Midbrain (tissue), 1 donor: ENCODE measurements at regions not wholly inside any gene's neighbourhood (a gene's known extent, or its start where the extent isn't known, plus 50 kb on each side); places are given as distances from the start of the nearest gene placed in this dataset.

Experiments
- DNase-seq: peaks from one replicate; lab custom pipeline; 2025; lab: John Stamatoyannopoulos, UW

DNA sequence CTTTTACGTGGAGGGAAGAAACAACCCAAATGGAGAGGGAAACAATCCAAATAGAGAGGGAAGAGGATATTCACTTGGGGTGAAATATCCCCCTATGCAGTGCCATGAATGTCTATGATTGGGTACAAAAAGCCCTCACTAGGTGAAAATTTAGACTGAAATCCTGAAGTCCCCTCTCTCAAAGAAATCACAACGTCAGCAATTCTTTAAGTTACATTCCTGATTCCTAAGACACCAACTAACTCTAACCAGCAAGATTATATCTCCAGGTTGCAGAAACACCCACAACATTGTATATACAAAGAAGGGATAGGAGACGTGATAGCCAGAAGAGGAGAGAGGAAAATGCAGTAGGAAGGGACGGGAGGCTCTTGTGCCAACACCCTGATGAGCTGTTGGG, 374.3 kb downstream of the DCAF12L2 start:
- DNase-seq = no peak

DNA sequence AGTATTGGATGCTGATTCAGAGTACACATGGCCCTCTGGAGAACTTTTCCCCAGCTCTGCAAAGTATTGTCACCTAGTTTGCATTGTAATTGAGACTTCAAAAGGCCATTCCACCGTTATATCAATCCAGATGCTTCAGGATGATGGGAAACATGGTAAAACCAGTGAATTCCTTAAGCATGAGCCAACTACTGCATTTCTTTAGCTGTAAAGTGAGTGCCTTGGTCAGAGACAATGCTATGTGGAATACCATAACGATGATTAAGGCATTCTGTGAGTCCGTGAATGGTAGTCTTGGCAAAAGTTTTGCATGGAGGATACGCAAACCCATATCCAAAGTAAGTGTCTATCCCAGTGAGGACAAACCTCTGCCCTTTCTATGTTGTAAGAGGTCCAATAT, 355.2 kb downstream of the DCAF12L2 start:
- DNase-seq = no peak

DNA sequence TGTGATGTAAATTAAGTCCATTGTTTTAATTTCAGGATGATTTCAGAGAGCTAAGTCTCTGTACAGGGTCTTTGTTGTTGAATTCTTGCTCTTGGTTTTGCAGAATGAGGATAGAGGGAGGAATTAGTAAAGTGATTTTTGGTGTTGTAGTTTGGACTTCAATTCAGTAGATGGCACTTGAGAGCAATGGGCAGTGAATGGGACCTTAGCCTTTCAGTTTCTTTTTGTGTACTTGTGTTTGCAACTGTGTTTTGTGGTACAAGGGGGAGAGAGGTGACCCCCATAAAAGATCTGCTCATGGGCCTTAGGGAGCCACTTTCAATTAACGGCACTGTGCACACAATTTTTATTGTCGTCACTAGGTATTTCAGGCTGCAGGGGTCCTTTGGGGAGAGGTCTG, 340.0 kb downstream of the DCAF12L2 start:
- no peak for DNase-seq

DNA sequence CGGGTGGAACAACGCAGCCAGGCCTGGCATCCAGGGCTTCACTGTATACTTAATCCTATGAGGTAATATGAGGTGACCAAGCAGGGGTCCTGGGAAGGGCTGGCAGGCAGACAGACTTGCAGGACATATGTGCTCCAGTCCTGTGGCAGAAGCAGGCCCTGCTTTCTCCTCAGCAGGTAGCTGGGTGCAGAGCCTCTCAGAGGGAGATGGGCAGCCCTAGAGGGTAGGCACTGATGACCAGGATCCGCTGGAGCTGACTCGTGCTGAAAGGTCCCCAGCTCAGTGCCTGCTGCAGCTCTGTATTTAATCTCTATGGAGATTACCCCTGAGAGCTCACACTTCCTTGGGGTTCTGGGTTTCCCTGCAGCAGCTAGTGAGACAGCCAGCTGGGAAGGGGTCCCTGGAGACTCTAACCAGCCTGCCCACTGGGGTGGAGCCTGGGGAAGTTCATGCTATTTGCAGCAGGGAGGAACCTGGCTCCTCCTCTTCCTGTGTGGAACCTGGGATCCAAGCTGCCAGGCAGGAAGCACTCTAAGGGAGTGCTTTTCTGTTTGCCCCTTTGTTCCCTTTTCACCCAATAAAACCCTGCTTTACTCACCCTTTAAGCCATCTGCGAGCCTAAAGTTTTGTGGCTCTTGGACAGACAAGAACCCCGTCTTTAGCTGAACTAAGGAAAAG, 339.2 kb downstream of the DCAF12L2 start:
- no peak for DNase-seq

DNA sequence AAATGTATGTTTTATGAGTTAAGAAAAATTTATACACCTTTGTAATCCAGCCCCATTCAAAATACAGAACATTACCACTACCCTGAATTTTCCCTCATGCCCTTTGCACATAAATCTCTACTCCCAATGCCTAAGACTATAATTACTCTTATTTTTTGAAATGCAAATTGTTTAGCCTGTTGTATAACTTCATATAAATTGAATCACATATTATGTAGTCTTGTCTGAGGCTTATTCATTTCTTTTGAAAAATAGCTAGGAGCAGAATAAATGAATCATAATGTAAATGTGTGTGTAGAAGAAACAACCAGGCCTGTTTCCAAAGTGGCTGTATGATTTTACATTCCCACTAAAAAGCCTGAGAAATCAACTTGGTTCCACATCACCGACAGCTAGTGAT, 319.8 kb downstream of the DCAF12L2 start:
- DNase-seq = no peak

DNA sequence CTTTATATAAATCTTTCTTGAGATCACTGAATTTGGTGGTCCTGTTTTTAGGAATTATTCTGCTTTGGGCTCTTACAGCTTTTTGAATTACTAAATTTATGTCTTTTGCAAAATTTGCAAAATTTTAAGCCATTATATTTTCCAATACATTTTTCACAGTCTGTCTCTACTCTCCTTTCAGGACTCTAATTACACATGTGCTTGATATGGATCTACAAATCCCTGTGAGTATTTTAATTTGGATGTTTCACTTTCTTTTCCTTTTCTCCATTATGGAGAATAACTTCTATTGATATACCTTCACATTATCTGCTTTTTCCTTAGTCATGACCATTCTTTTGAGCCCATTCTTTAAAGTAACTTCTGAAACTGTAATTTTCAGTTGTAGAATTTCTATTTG, 315.4 kb downstream of the DCAF12L2 start:
- DNase-seq = no peak

DNA sequence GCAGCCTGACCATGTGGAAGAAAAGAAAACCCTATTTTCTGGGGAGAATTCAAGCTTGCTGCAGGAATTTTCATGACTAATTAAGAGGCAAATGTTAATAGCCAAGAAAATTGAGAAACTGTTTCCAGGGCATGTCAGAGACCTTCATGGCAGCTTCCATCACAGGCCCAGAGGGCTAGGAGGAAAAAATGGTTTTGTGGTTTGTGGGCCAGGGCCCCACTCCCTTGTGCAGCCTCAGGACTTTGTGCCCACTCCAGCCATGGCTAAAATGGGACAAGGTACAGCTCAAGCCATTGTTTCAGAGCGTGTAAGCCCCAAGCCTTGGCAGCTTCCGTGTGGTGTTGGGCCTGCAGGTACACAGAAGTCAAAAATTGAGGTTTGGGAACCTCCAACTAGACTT, 282.9 kb downstream of the DCAF12L2 start:
- DNase-seq = no peak

DNA sequence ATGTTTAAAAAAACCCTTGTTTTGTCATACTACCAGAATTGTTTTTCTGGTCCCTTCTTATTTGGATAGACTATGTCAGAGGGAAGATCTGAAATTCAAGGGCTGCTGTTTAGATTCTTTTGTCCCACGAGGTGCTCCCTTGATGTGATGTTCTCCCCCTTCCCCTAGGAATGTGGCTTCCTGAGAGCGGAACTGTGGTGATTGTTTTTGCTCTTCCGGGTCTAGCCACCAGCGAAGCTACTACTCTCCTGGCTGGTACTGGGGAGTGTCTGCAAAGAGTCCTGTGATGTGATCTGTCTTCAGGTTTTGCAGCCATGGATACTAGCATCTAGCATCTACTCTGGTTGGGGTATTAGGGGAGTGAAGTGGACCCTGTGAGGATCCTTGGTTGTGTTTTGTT, 271.1 kb downstream of the DCAF12L2 start:
- no peak for DNase-seq

DNA sequence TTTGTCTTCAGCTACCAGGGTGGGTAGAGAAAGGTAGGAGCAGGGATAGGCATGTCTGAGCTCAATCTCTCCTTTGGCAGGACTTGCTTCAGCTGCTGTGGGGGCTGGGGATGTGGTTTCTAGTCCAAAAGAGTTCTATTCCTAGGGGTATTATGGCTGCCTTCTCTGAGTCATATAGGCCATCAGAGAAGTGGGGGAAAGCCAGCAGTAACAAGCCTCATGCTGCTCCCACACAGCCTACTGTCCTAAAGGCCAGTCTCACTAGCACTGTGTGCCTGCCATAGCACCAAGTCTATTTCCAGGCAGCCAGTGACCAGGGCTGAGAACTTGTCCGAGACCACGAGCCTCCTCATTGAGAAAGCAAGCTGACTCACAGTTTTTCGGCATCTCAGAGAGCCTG, 270.6 kb downstream of the DCAF12L2 start:
- DNase-seq = no peak

DNA sequence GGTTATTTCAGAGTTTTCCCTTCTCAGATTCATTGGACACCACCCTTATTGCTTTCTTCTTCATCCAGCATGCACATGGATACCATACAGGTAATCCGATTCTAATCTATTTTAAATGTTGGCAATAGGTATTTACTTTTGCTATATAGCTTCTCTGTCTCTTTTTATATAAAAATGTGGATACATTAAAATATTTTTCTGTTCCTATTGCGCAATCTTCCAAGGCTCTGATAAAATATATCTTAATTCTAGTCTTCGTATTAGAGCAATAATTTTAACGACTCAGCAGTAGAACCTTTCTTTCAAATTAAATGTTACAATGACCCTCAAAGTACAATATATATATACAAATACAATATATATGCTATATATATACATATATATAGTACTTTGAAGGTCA, 239.8 kb downstream of the DCAF12L2 start:
- DNase-seq = no peak

DNA sequence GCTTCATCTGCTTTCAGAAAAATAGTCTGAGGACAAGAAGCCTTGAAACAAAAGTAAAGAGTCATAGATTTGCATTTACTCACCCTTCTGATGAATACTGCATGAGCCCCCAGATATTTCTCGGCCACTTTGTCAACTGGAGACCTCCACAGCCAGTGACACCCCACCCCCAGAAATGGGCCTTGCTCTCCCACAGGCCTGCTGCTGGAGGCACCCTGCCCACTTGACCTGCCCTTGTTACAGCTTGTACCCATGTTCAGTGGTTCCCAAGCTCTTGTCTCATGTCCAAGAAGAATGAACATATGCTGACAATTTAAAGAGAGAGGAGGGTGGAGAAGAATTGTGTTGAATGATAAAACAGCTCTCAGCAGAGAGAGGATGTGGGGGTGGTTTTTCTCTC, 225.1 kb downstream of the DCAF12L2 start:
- no peak for DNase-seq

DNA sequence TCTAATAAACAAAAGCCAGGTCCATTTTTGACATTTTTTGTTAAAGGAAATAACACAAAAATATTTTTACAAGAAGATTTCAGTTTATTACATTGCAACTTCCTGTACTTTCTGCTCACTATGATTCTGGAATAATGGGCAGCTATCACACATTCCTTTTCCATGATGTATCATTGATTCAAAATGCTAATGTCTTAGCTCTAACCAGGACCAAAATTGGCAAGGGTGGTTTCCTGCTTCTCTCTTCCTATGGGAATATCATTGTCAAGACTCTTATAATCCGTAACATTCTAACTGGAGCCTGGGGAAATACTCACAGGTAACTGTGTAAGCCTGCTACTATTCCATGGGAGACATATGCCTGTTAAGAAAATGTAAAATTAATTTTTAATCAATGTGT, 218.6 kb downstream of the DCAF12L2 start:
- DNase-seq = no peak

DNA sequence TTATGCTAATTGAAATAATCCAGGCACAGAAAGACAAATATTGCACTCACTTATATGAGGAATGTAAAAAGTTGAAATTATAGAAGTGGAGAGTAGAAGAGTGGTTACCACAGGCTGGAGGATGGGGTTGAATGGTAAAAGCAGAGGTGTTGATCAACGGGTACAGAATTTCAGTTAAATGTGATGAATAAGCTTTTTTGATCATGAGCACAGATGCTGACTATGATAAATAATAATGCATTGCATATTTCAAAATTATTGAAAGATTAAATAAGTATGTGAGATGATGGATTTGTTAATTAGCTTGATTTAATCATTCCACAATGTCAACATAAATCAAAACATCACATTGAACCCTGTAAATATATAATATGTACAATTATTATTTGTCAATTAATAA, 213.1 kb downstream of the DCAF12L2 start:
- DNase-seq = no peak

DNA sequence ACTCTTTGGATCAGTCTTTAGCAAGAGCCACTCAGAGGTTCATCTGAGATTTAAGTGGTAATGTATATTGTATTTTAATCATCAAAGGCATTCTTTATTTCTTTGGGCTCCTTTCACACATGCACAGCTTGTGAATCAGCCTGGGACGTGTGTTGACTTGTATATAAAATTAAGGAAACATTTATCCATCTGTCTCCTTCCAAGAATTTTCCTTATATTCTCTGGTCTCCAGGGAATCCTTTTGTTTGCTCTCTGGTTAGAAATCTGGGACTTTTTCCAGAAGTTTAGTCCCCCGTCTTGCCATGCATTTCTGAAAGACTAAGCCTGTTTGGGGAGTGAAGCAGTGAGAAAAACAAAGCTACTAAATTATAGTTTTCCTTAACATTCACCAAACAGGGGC, 212.3 kb downstream of the DCAF12L2 start:
- DNase-seq = no peak

DNA sequence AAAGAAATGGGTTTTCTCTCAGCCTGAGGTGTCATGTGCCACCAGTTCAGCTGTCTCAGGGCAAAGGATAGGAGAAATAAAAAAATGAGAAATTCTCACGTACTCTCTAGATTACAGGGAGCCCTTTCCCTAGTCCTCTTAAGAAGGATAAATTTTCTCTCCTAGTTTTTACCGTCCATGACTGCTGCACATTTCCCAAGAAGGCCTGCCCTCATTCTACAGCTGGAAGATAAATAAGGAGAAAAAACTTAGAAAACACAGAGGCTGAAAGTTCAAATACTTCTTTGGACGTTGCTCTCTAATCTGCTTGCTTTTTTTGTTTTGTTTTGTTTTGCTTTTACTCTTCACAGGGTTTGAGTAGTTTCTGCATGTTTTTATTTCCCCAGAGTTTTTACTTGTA, 211.9 kb downstream of the DCAF12L2 start:
- no peak for DNase-seq

DNA sequence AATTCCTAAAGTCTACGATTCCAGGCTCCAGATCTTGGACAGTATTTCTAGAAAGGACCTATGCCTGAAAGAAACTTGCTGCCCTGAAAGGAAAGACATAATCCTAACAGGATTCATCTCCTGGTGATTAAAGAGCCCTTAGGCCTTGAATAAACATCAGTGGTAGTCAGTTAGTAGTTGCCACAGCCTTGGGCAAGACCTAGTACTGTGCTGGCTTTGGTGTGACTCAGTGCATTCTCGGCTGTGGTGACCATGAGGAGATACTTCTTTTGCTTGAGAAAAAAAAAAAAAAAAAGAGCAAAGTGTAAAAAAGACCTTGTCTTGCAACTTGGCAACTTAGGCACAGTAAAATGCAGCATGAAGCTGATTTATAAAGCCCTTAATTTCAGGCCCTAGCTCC, 188.2 kb downstream of the DCAF12L2 start:
- no peak for DNase-seq

DNA sequence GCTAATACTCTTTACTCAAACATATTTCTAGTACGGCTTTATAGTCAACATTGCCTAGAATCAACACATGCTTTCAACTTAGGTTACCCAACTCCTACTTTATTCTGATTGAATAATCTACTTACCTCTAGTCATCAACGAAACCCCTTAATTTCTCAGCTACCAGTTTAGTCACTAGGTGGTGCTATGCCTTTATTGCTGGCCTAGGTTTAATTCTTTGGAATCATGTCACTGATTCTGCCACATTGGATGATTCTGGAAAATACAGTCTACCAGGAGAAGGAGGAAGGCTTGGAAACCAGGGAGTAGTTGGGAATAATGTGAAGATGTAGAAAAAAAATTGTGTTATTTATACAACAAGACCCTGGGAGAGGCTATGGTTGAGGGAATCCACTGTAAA, 167.7 kb downstream of the DCAF12L2 start:
- DNase-seq = peak; percentile 2

DNA sequence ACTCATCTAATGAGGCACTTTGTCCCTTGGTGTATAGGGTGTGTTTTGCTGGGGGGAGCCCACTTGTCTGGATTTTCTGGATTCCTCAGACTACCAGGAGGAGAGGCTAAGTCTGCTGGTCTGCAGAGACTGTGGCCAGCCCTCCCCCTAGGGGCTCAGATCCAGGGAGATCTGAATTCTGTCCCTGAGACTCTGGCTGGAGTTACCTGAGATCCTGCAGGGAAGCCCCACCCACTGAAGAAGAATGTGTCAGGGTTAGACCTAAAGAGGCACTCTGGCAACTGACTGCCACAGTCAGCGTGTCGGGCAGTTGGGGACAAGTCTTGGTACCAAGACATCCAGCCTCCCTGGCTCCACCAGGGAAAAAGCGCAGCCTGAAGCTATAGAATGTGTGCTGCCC, 138.9 kb downstream of the DCAF12L2 start:
- DNase-seq = no peak

DNA sequence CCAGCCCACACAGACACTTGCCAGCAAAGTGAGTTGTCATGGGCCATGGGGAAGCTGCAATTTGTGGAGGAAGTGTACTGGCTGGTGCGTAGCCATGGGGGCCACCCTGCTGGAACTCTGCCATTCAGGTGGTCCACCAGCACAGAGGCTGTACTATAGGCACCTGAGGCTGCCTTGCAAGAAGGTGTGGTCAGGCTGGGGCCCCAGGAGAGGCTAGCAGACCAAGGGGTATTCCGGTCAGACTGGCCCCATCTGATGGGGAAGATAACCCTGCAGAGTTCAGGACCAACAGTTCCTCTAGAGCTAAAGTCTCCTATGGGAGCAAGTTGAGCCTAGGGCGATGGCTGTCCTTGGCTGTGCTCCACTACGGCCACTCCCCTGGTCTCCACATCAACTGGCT, 136.1 kb downstream of the DCAF12L2 start:
- no peak for DNase-seq

DNA sequence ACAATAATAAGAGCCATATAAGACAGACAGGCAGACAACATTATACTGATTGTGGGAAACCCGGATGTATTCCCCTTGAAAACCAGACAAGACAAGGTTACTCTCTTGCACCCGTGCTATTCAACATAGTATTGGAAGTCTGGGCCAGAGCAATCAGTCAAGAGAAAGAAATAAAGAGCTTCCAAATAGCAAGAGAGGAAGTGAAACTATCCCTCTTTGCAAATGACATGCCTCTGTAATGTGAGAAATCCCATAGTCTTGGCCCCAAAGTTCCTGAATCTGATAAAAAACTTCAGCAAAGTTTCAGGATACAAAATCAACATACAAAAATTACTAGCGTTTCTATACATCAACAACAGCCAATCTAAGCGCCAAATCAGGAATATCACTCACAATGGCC, 102.1 kb downstream of the DCAF12L2 start:
- DNase-seq = no peak

DNA sequence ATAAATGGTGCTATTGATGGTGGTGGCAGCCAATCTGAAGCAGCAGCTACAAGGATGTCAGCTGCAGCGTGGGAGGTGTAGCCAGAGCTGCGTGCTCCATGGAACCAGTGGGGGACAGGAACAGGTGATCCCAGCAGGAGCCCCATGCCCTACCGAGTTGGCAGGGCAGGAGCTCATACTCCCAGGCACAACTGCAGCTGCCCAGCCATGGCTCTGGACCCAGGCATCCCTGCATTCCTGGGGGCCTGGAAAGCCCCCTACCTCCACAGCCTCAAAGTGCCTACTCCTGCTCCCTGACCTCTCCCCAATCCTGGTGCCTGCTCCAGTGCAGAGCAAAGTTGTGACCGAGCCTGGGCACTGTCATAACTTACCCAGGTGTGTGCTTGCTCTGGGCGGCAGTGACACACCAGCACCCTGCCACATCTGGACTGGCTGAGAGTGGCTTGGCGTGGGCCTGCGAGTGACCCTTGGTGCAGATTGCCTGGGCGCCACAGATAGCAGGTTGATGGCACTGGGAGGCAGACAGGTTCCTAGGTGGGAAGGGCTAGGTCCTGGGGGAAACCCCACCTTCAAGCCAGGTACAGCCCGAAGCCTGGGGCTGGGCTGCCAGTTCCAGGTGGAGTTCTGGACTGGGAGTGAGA, 101.1 kb downstream of the DCAF12L2 start:
- no peak for DNase-seq

DNA sequence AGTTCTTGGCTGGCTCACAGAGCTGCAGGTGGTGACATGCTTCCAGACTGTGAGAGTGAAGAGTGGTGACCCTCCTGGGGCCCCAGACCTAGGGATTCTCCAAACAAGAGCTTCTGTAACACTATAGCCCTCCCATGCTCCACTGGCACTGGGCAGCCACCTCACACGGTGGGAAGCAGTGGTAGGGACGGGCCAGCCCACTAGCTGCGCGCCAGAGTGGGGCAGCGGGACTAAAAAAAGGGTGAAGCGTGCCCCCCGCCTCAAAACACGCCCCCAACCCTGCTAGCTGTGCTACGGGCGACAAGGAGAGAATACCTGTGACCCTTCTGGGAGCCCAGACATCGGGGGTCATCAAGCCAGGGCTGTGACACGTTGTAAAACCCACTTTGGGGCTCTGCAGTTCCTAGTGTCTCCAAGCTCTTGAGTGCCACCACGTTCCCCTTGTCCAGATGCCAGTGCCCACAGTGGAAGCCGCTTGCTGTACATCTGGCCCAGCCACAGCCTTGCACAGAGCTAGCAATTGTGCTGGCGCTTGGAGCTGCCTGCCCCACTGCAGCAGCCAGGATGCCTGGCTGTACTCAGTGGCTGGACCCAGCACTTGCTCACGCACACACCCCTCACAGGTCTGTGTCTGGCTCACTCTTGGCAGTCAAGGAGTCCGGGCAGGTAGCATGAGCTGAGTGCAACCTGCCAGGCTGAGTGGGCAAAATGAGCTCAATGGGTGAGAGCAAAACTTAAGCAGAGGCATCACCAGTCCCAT, 100.0 kb downstream of the DCAF12L2 start:
- no peak for DNase-seq
